ENCODE measurements at regions not wholly inside any gene's neighbourhood (a gene's known extent, or its start where the extent isn't known, plus 50 kb on each side); places are given as distances from the start of the nearest gene placed in this dataset.

DNA sequence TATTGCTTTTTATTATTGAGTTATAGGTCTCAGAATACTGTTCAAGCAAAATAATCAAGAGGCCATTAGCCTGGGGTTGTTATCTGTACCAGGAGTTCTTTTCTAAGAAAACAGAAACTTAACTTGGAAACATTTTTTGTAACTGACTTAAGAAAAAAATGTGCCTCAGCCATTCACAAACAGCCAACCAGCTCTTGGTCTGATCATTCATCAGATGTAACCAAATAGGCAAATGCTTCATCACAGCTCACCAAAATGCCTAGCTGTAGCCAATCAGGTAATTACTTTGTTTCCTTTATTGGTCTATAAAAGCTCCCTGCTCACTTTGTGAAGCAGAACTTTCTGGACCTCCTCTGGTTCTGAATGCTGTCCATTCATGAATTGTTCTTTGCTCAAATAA lies 387.7 kb downstream of the FAT4 start:
- POLR2A ChIA-PET = no interaction called here
- Mint-ChIP-seq H3K4me1 (peaks cover 10% of the 10 kb centered on the region), H3K36me3 (peaks cover 11% of the 10 kb centered on the region), H3K4me3 (no peak overlapping the region), H3K9me3 (peaks cover 12% of the 10 kb centered on the region), H3K27me3 (ENCODE audit: low read depth) (no peaks in the 10 kb centered on the region), H3K27ac (no peak overlapping the region)
- CTCF ChIA-PET = no interaction called here
- ATAC-seq (no peak), DNase-seq (ENCODE audit: low spot score) (no peak)
- TF ChIP-seq, protein P1, sequence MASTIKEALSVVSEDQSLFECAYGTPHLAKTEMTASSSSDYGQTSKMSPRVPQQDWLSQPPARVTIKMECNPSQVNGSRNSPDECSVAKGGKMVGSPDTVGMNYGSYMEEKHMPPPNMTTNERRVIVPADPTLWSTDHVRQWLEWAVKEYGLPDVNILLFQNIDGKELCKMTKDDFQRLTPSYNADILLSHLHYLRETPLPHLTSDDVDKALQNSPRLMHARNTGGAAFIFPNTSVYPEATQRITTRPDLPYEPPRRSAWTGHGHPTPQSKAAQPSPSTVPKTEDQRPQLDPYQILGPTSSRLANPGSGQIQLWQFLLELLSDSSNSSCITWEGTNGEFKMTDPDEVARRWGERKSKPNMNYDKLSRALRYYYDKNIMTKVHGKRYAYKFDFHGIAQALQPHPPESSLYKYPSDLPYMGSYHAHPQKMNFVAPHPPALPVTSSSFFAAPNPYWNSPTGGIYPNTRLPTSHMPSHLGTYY (CRISPR knock-in tag; IDR thresholded peaks at IDR 0.05) = no peak
- TF ChIP-seq, protein P2, sequence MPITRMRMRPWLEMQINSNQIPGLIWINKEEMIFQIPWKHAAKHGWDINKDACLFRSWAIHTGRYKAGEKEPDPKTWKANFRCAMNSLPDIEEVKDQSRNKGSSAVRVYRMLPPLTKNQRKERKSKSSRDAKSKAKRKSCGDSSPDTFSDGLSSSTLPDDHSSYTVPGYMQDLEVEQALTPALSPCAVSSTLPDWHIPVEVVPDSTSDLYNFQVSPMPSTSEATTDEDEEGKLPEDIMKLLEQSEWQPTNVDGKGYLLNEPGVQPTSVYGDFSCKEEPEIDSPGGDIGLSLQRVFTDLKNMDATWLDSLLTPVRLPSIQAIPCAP (CRISPR knock-in tag; IDR thresholded peaks at IDR 0.05) = no peak
- TF ChIP-seq ZBTB21 (CRISPR knock-in tag; IDR thresholded peaks at IDR 0.05; ENCODE audit: borderline replicate concordance) = no peak

DNA sequence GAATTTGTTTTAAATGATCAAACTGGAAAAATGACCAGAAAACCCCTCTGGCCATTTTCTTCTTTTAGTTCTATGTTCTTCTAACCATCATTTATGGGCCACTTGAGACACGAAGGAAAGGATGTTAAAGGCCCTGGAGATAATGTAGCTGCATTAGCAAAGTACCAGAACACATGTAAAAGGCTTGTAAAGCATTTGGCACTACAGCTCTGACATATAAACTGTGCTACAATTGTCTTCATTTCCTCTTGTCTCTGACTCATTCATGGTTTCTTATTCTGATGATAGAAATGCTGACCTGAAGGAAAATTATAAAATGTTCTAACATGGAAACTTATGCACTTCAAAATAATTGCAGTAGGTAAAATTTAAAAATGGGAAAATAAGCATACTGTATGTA lies 388.7 kb downstream of the FAT4 start:
- peaks cover 6% of the 10 kb centered on the region; the same call in 1 of the 2 replicates for H3K36me3 Mint-ChIP-seq
- POLR2A ChIA-PET = no interaction called here
- peaks cover 10% of the 10 kb centered on the region for H3K4me1 Mint-ChIP-seq
- CTCF ChIA-PET = no interaction called here
- H3K27me3 Mint-ChIP-seq (ENCODE audit: low read depth) = no peaks in the 10 kb centered on the region
- H3K27ac Mint-ChIP-seq = no peak overlapping the region
- no peak overlapping the region for H3K4me3 Mint-ChIP-seq
- DNase-seq (ENCODE audit: low spot score) = no peak
- H3K9me3 Mint-ChIP-seq = peaks cover 7% of the 10 kb centered on the region
- TF ChIP-seq GRHL2 (CRISPR knock-in tag; IDR thresholded peaks at IDR 0.05; ENCODE audit: insufficient replicate concordance, severe bottlenecking) (no peak), ZNF121 (CRISPR knock-in tag; IDR thresholded peaks at IDR 0.05) (no peak), ZNF219 (CRISPR knock-in tag; IDR thresholded peaks at IDR 0.05; ENCODE audit: borderline replicate concordance) (no peak), NFE2L1 (CRISPR knock-in tag; IDR thresholded peaks at IDR 0.05) (no peak), FOXK1 (CRISPR knock-in tag; IDR thresholded peaks at IDR 0.05) (no peak), ZNF423 (CRISPR knock-in tag; IDR thresholded peaks at IDR 0.05) (no peak), CREM (CRISPR knock-in tag; IDR thresholded peaks at IDR 0.05) (no peak), KAT7 (CRISPR knock-in tag; IDR thresholded peaks at IDR 0.05; ENCODE audit: borderline replicate concordance) (no peak), SOX15 (CRISPR knock-in tag; IDR thresholded peaks at IDR 0.05) (no peak)
- TF ChIP-seq, protein P3, sequence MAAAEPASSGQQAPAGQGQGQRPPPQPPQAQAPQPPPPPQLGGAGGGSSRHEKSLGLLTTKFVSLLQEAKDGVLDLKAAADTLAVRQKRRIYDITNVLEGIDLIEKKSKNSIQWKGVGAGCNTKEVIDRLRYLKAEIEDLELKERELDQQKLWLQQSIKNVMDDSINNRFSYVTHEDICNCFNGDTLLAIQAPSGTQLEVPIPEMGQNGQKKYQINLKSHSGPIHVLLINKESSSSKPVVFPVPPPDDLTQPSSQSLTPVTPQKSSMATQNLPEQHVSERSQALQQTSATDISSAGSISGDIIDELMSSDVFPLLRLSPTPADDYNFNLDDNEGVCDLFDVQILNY (CRISPR knock-in tag; IDR thresholded peaks at IDR 0.05) = no peak
- TF ChIP-seq, protein P4, sequence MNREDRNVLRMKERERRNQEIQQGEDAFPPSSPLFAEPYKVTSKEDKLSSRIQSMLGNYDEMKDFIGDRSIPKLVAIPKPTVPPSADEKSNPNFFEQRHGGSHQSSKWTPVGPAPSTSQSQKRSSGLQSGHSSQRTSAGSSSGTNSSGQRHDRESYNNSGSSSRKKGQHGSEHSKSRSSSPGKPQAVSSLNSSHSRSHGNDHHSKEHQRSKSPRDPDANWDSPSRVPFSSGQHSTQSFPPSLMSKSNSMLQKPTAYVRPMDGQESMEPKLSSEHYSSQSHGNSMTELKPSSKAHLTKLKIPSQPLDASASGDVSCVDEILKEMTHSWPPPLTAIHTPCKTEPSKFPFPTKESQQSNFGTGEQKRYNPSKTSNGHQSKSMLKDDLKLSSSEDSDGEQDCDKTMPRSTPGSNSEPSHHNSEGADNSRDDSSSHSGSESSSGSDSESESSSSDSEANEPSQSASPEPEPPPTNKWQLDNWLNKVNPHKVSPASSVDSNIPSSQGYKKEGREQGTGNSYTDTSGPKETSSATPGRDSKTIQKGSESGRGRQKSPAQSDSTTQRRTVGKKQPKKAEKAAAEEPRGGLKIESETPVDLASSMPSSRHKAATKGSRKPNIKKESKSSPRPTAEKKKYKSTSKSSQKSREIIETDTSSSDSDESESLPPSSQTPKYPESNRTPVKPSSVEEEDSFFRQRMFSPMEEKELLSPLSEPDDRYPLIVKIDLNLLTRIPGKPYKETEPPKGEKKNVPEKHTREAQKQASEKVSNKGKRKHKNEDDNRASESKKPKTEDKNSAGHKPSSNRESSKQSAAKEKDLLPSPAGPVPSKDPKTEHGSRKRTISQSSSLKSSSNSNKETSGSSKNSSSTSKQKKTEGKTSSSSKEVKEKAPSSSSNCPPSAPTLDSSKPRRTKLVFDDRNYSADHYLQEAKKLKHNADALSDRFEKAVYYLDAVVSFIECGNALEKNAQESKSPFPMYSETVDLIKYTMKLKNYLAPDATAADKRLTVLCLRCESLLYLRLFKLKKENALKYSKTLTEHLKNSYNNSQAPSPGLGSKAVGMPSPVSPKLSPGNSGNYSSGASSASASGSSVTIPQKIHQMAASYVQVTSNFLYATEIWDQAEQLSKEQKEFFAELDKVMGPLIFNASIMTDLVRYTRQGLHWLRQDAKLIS (CRISPR knock-in tag; IDR thresholded peaks at IDR 0.05; ENCODE audit: borderline replicate concordance) = no peak
- TF ChIP-seq, protein P5, sequence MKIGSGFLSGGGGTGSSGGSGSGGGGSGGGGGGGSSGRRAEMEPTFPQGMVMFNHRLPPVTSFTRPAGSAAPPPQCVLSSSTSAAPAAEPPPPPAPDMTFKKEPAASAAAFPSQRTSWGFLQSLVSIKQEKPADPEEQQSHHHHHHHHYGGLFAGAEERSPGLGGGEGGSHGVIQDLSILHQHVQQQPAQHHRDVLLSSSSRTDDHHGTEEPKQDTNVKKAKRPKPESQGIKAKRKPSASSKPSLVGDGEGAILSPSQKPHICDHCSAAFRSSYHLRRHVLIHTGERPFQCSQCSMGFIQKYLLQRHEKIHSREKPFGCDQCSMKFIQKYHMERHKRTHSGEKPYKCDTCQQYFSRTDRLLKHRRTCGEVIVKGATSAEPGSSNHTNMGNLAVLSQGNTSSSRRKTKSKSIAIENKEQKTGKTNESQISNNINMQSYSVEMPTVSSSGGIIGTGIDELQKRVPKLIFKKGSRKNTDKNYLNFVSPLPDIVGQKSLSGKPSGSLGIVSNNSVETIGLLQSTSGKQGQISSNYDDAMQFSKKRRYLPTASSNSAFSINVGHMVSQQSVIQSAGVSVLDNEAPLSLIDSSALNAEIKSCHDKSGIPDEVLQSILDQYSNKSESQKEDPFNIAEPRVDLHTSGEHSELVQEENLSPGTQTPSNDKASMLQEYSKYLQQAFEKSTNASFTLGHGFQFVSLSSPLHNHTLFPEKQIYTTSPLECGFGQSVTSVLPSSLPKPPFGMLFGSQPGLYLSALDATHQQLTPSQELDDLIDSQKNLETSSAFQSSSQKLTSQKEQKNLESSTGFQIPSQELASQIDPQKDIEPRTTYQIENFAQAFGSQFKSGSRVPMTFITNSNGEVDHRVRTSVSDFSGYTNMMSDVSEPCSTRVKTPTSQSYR (CRISPR knock-in tag; IDR thresholded peaks at IDR 0.05) = no peak
- TF ChIP-seq, protein P6, sequence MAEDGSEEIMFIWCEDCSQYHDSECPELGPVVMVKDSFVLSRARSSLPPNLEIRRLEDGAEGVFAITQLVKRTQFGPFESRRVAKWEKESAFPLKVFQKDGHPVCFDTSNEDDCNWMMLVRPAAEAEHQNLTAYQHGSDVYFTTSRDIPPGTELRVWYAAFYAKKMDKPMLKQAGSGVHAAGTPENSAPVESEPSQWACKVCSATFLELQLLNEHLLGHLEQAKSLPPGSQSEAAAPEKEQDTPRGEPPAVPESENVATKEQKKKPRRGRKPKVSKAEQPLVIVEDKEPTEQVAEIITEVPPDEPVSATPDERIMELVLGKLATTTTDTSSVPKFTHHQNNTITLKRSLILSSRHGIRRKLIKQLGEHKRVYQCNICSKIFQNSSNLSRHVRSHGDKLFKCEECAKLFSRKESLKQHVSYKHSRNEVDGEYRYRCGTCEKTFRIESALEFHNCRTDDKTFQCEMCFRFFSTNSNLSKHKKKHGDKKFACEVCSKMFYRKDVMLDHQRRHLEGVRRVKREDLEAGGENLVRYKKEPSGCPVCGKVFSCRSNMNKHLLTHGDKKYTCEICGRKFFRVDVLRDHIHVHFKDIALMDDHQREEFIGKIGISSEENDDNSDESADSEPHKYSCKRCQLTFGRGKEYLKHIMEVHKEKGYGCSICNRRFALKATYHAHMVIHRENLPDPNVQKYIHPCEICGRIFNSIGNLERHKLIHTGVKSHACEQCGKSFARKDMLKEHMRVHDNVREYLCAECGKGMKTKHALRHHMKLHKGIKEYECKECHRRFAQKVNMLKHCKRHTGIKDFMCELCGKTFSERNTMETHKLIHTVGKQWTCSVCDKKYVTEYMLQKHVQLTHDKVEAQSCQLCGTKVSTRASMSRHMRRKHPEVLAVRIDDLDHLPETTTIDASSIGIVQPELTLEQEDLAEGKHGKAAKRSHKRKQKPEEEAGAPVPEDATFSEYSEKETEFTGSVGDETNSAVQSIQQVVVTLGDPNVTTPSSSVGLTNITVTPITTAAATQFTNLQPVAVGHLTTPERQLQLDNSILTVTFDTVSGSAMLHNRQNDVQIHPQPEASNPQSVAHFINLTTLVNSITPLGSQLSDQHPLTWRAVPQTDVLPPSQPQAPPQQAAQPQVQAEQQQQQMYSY (CRISPR knock-in tag; IDR thresholded peaks at IDR 0.05) = no peak
- ATAC-seq = no peak
